ENCODE measurements at regions not wholly inside any gene's neighbourhood (a gene's known extent, or its start where the extent isn't known, plus 50 kb on each side); places are given as distances from the start of the nearest gene placed in this dataset.

GRCh38 chr20:40821429-40821828 lies 132.4 kb upstream of the MAFB start:
- Histone ChIP-seq H3K4me3 (no peak overlapping the region), H3K27me3 (no peaks in the 10 kb centered on the region), H3K27ac (no peak overlapping the region), H3K36me3 (no peaks in the 10 kb centered on the region), H3K9me3 (peaks cover 0 to 8% of the 10 kb centered on the region in 2 donors), H3K4me1 (no peaks in the 10 kb centered on the region)
- no peak for DNase-seq (ENCODE audit: low spot score)
- no peak for TF ChIP-seq CTCF (IDR thresholded peaks at IDR 0.05)

GRCh38 chr20:40826699-40827098 lies 137.7 kb upstream of the MAFB start:
- no peak for TF ChIP-seq CTCF (IDR thresholded peaks at IDR 0.05)
- peaks cover 0 to 8% of the 10 kb centered on the region in 2 donors for H3K9me3 ChIP-seq
- no peak for DNase-seq (ENCODE audit: low spot score)
- H3K4me3 ChIP-seq: no peak overlapping the region
- no peak overlapping the region for H3K27ac ChIP-seq
- H3K36me3 ChIP-seq: no peaks in the 10 kb centered on the region
- no peaks in the 10 kb centered on the region for H3K4me1 ChIP-seq
- H3K27me3 ChIP-seq: no peaks in the 10 kb centered on the region

GRCh38 chr20:40835321-40835720 lies 146.3 kb upstream of the MAFB start:
- Histone ChIP-seq H3K4me1 (no peaks in the 10 kb centered on the region), H3K9me3 (peaks cover 0 to 20% of the 10 kb centered on the region in 2 donors), H3K36me3 (no peaks in the 10 kb centered on the region), H3K27me3 (no peaks in the 10 kb centered on the region), H3K27ac (no peak overlapping the region), H3K4me3 (no peak overlapping the region)
- DNase-seq (ENCODE audit: low spot score): no peak
- no peak for TF ChIP-seq CTCF (IDR thresholded peaks at IDR 0.05)

GRCh38 chr20:40838509-40838908 lies 149.5 kb upstream of the MAFB start:
- Histone ChIP-seq H3K27me3 (no peaks in the 10 kb centered on the region), H3K4me1 (no peaks in the 10 kb centered on the region), H3K4me3 (no peak overlapping the region), H3K36me3 (no peaks in the 10 kb centered on the region), H3K27ac (no peak overlapping the region), H3K9me3 (peaks cover 0 to 15% of the 10 kb centered on the region in 2 donors)
- DNase-seq (ENCODE audit: low spot score): no peak
- no peak for TF ChIP-seq CTCF (IDR thresholded peaks at IDR 0.05)

- Histone ChIP-seq H3K27me3 (no peaks in the 10 kb centered on the region), H3K4me3 (no peak overlapping the region), H3K4me1 (no peaks in the 10 kb centered on the region), H3K27ac (no peak overlapping the region), H3K9me3 (no peaks in the 10 kb centered on the region), H3K36me3 (no peaks in the 10 kb centered on the region)
- no peak for DNase-seq (ENCODE audit: low spot score)
- no peak for TF ChIP-seq CTCF (IDR thresholded peaks at IDR 0.05)
Observed at GRCh38 chr20:40843251-40843650, 154.2 kb upstream of the MAFB start.

DNA sequence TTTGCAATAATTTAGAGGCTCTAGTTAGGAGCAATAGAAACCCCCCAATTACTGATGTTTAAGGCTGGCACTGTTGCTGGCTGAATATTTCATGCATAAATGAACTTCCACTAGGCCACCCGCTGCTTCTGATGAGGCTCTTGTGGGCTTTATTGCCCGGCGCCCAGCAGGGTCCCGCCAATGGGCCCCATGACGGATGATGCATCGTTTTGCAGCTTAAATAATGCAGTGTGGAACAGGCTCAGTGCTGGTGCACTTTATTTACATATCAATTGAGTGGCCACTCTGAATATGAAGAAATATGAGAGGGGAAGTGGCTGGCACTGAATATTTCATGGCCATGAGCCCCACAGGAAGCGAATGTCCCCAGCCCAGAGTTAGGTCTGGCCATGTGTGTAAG lies 155.3 kb upstream of the MAFB start:
- no peak for TF ChIP-seq CTCF (IDR thresholded peaks at IDR 0.05)
- no peaks in the 10 kb centered on the region for H3K36me3 ChIP-seq
- H3K27ac ChIP-seq: no peak overlapping the region
- no peaks in the 10 kb centered on the region for H3K9me3 ChIP-seq
- DNase-seq (ENCODE audit: low spot score): no peak
- H3K4me3 ChIP-seq: no peak overlapping the region
- no peaks in the 10 kb centered on the region for H3K4me1 ChIP-seq
- no peaks in the 10 kb centered on the region for H3K27me3 ChIP-seq

All from right atrium auricular region (tissue), 2 donors.